Esophagus squamous epithelium (tissue), 5 donors: ENCODE measurements at regions not wholly inside any gene's neighbourhood (a gene's known extent, or its start where the extent isn't known, plus 50 kb on each side); places are given as distances from the start of the nearest gene placed in this dataset.

Source experiments
- DNase-seq: peaks from one replicate; lab custom pipeline; 2025; lab: John Stamatoyannopoulos, UW
- H3K27ac ChIP-seq, 4 donors: fragments of 200-600 bp; sonication (generic); one replicate each; pipeline ENCODE4 v1.5.1; 2016 to 2019; ENCODE audit warnings: mild to moderate bottlenecking in 1 of 4
- H3K27me3 ChIP-seq, 4 donors: fragments of 200-600 bp; sonication (generic); 1 replicate in 3 of 4; 2 replicates in 1 of 4; pipeline versions ENCODE4 v1.5.1 to v1.6.0; 2017 to 2021; ENCODE audit warnings: antibody characterized with exemption in 1 of 4
- H3K36me3 ChIP-seq, 3 donors: fragments of 200-600 bp; sonication (generic); one replicate each; pipeline ENCODE4 v1.5.1; 2016 to 2019
- H3K4me1 ChIP-seq, 3 donors: fragments of 200-600 bp; sonication (generic); one replicate each; pipeline ENCODE4 v1.5.1; 2017 to 2019
- H3K4me3 ChIP-seq, 4 donors: fragments of 200-600 bp; sonication (generic); 1 replicate in 3 of 4; 2 replicates in 1 of 4; pipeline ENCODE4 v1.5.1; 2016 to 2019; ENCODE audit warnings: mild to moderate bottlenecking in 2 of 4, moderate library complexity in 1 of 4
- H3K9me3 ChIP-seq, 3 donors: fragments of 200-600 bp; sonication (generic); one replicate each; pipeline ENCODE4 v1.5.1; 2016 to 2019
- POLR2A ChIP-seq, 4 donors: fragments of 450-650 bp; IDR thresholded peaks; one replicate each; pipeline ENCODE4 v1.6.1; 2017; ENCODE audit warnings: antibody characterized with exemption in 4 of 4, mild to moderate bottlenecking in 4 of 4, moderate library complexity in 3 of 4
- WGBS, 2 donors: methylation state at CpG; one replicate each; pipeline ENCODE4 v1.1.5; 2018; 5-methylcytosine and 5-hydroxymethylcytosine counted together
- intact Hi-C: fragments of 100-400 bp; cut with DNase I; formaldehyde crosslinking; loops from one replicate; pipeline ENCODE4 v1.15.0; 2022
- TF ChIP-seq, protein P1 (sequence below), 6 experiments: fragments of 450-650 bp in 4 of 6; fragments of 200-600 bp in 2 of 6; sonication (generic) in 2 of 6; IDR thresholded peaks; one replicate each; pipeline ENCODE4 v1.5.1; 2016 to 2019; ENCODE audit warnings: antibody characterized with exemption in 6 of 6, mild to moderate bottlenecking in 4 of 6, moderate library complexity in 4 of 6
- donor health status: DM: yes; HTN: yes; CAD: no.

DNA sequence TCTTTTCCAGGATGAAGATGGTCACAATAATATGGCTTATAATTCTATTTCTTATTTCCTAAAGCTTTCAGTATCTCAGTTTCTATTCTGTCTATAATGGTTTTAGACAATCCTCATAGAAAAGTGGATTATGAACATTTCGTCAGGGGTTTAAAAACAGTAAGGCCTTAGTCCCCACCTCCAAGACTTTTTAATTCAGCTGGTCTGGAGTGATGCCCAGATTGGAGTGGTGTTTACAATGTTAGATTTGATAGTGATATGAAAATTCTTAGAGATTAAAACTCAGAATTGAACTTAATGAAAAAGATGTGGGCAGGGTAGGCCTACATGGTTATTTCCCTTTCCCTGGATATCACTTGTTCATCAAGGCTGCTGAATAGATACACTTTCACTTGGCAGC, 1238.3 kb downstream of the SORCS3 start:
- H3K27ac ChIP-seq = no peak overlapping the region
- H3K9me3 ChIP-seq = no peaks in the 10 kb centered on the region
- no peaks in the 10 kb centered on the region for H3K4me1 ChIP-seq
- no peak for DNase-seq
- no peaks in the 10 kb centered on the region for H3K36me3 ChIP-seq
- intact Hi-C loops = no loop called here
- WGBS, 2 donors = 31 to 52% methylated on average over 1 of the region's 1 CpG
- no peak overlapping the region for H3K4me3 ChIP-seq
- no peaks in the 10 kb centered on the region for H3K27me3 ChIP-seq
- no peak for TF ChIP-seq POLR2A (IDR thresholded peaks at IDR 0.05)
- TF ChIP-seq, protein P1, sequence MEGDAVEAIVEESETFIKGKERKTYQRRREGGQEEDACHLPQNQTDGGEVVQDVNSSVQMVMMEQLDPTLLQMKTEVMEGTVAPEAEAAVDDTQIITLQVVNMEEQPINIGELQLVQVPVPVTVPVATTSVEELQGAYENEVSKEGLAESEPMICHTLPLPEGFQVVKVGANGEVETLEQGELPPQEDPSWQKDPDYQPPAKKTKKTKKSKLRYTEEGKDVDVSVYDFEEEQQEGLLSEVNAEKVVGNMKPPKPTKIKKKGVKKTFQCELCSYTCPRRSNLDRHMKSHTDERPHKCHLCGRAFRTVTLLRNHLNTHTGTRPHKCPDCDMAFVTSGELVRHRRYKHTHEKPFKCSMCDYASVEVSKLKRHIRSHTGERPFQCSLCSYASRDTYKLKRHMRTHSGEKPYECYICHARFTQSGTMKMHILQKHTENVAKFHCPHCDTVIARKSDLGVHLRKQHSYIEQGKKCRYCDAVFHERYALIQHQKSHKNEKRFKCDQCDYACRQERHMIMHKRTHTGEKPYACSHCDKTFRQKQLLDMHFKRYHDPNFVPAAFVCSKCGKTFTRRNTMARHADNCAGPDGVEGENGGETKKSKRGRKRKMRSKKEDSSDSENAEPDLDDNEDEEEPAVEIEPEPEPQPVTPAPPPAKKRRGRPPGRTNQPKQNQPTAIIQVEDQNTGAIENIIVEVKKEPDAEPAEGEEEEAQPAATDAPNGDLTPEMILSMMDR (IDR thresholded peaks at IDR 0.05) = no peak

DNA sequence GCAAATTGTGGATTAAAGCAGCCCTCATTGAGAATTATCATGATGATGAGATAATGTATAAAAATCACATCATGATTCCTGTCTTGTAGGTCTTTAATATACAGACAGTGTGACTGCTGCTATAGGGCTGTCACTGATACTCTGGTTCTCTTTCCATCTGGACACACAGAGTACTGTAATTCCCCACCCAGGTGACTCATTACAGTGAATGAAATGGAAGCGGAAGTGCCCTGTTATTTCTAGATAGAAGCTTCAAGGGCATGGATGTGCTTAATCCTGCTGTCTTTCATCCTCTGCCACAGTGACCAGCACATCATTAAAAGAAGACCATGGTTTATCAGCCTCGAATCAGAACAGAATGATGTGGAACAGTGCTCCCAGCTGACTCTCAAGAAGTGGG, 1234.0 kb downstream of the SORCS3 start:
- H3K4me1 ChIP-seq = no peaks in the 10 kb centered on the region
- 51 to 66% methylated on average over 2 of the region's 2 CpGs for WGBS, 2 donors
- no peaks in the 10 kb centered on the region for H3K9me3 ChIP-seq
- H3K27me3 ChIP-seq = no peaks in the 10 kb centered on the region
- no peaks in the 10 kb centered on the region for H3K36me3 ChIP-seq
- intact Hi-C loops = no loop called here
- no peak for DNase-seq
- TF ChIP-seq POLR2A (IDR thresholded peaks at IDR 0.05) = no peak
- TF ChIP-seq, protein P1 (IDR thresholded peaks at IDR 0.05) = no peak
- H3K27ac ChIP-seq = no peak overlapping the region
- no peak overlapping the region for H3K4me3 ChIP-seq

GRCh38 chr10:105872665-105873064, 1231.6 kb downstream of the SORCS3 start:
- Histone ChIP-seq H3K27me3 (no peaks in the 10 kb centered on the region), H3K36me3 (no peaks in the 10 kb centered on the region), H3K4me3 (no peak overlapping the region), H3K9me3 (no peaks in the 10 kb centered on the region), H3K4me1 (no peaks in the 10 kb centered on the region), H3K27ac (no peak overlapping the region)
- no peak for DNase-seq
- intact Hi-C loops = no loop called here
- no peak for TF ChIP-seq POLR2A (IDR thresholded peaks at IDR 0.05)
- TF ChIP-seq, protein P1 (IDR thresholded peaks at IDR 0.05) = no peak
- 52 to 57% methylated on average over 4 of the region's 4 CpGs for WGBS, 2 donors

GRCh38 chr10:105868935-105869334, 1227.8 kb downstream of the SORCS3 start:
- DNase-seq = no peak
- Histone ChIP-seq H3K9me3 (no peaks in the 10 kb centered on the region), H3K4me3 (no peak overlapping the region), H3K27ac (no peak overlapping the region), H3K36me3 (no peaks in the 10 kb centered on the region), H3K4me1 (no peaks in the 10 kb centered on the region), H3K27me3 (no peaks in the 10 kb centered on the region)
- 53 to 77% methylated on average over 1 of the region's 1 CpG for WGBS, 2 donors
- TF ChIP-seq, protein P1 (IDR thresholded peaks at IDR 0.05) = no peak
- TF ChIP-seq POLR2A (IDR thresholded peaks at IDR 0.05) = no peak
- intact Hi-C loops = no loop called here

GRCh38 chr10:105864854-105865253, 1223.8 kb downstream of the SORCS3 start:
- Histone ChIP-seq H3K27ac (no peak overlapping the region), H3K36me3 (no peaks in the 10 kb centered on the region), H3K9me3 (no peaks in the 10 kb centered on the region), H3K27me3 (no peaks in the 10 kb centered on the region), H3K4me3 (no peak overlapping the region), H3K4me1 (no peaks in the 10 kb centered on the region)
- TF ChIP-seq, protein P1 (IDR thresholded peaks at IDR 0.05) = no peak
- no peak for TF ChIP-seq POLR2A (IDR thresholded peaks at IDR 0.05)
- DNase-seq = no peak
- WGBS, 2 donors = 73% methylated on average over 2 of the region's 2 CpGs; no CpG with 5 or more reads in 1 of the 2 donors
- intact Hi-C loops = no loop called here
